ENCODE measurements at regions not wholly inside any gene's neighbourhood (a gene's known extent, or its start where the extent isn't known, plus 50 kb on each side); places are given as distances from the start of the nearest gene placed in this dataset.
"Not testable (repeated sequence)": the region's sequence is repeated elsewhere in the genome, so short reads cannot be mapped to it uniquely, and the experiment has no call there.

DNA sequence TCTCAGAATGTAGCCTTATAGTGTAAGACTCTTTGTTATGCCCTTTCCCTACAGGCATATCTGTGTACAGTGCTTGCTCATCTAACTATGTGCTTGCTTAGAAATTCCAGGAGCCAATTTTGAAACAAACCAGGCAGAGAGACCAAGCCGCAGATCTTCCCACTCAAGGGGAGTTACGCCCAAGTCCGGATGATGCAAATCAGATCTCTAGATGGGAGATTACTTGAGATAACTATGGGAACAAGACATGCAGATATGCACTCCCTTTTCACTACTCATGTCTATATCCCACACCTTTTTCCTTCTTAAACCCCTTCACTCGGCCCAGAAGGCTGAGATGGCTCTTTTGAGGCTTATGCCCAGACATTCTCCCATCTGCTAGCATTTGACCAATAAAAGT is 1496.5 kb downstream of the SPATA31A7 start:
- POLR2A ChIA-PET; intact Hi-C loops (cut with micrococcal nuclease; ENCODE audit: unreplicated experiment): not testable (repeated sequence)
- WGBS (ENCODE audit: insufficient coverage, insufficient replicate concordance, low lambda C conversion rate, missing lambda C conversion rate), result no CpG with 5 or more reads among the region's 4 CpGs

DNA sequence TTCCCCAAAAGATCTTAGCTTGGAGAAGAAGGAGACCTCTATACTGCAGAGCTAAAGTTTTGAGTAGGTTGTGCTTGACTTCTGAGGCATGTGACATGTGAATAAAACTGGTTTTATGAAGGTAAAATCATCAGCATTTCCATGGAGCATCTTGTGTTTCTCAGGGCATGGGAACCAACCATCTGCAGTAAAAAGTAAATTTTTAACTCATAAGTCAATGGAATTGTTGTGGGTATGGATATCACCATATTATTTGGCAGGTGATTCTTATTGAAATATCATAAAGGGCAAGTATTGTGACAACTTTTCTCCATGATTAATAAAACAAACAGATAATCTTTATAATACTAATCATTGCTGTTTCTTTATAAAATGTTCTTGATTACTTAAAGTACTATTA is 1503.2 kb downstream of the SPATA31A7 start:
- POLR2A ChIA-PET; H3K4me3 ChIP-seq; H3K27me3 ChIP-seq (replicated peaks in 1 of 2; ENCODE audit: control insufficient read depth in 2 of 2, insufficient read depth in 2 of 2, low read length in 1 of 2); BruUV-seq (replicated peaks); SMC1A ChIA-PET (ENCODE audit: uncharacterized antibody, unreplicated experiment); intact Hi-C loops (cut with micrococcal nuclease; ENCODE audit: unreplicated experiment); H3K4me1 ChIP-seq (ENCODE audit: control insufficient read depth, insufficient read depth, low read length); H4K20me1 ChIP-seq (ENCODE audit: control insufficient read depth, insufficient read depth); in situ Hi-C loops (cut with MboI); H3K36me3 ChIP-seq (ENCODE audit: control insufficient read depth in 2 of 2, insufficient read depth in 2 of 2, low read length in 1 of 2); H3K4me2 ChIP-seq (ENCODE audit: control insufficient read depth, insufficient read depth); H3K79me2 ChIP-seq (ENCODE audit: control insufficient read depth, insufficient read depth, low read length); DNase-seq (ENCODE audit: low read depth, low spot score); FAIRE-seq; RAD21 ChIA-PET (ENCODE audit: unreplicated experiment); H3K9ac ChIP-seq (ENCODE audit: control insufficient read depth, insufficient read depth, low read length); H2AFZ ChIP-seq (ENCODE audit: control insufficient read depth, low read depth, low read length); H3K27ac ChIP-seq (ENCODE audit: control insufficient read depth, insufficient read depth); CTCF ChIA-PET; H3K9me3 ChIP-seq (replicated peaks; ENCODE audit: control insufficient read depth, insufficient read depth, low read length); ATAC-seq: not testable (repeated sequence)

More for the DNA sequence above, 1496.5 kb downstream of the SPATA31A7 start:
- H3K4me3 ChIP-seq; CTCF ChIA-PET; in situ Hi-C loops (cut with MboI); H3K27ac ChIP-seq (ENCODE audit: control insufficient read depth, insufficient read depth); H3K9ac ChIP-seq (ENCODE audit: control insufficient read depth, insufficient read depth, low read length); H3K4me1 ChIP-seq (ENCODE audit: control insufficient read depth, insufficient read depth, low read length); H2AFZ ChIP-seq (ENCODE audit: control insufficient read depth, low read depth, low read length); FAIRE-seq; ATAC-seq; H3K36me3 ChIP-seq (ENCODE audit: control insufficient read depth in 2 of 2, insufficient read depth in 2 of 2, low read length in 1 of 2); H3K79me2 ChIP-seq (ENCODE audit: control insufficient read depth, insufficient read depth, low read length); H4K20me1 ChIP-seq (ENCODE audit: control insufficient read depth, insufficient read depth); SMC1A ChIA-PET (ENCODE audit: uncharacterized antibody, unreplicated experiment); RAD21 ChIA-PET (ENCODE audit: unreplicated experiment); H3K4me2 ChIP-seq (ENCODE audit: control insufficient read depth, insufficient read depth); H3K27me3 ChIP-seq (replicated peaks in 1 of 2; ENCODE audit: control insufficient read depth in 2 of 2, insufficient read depth in 2 of 2, low read length in 1 of 2); DNase-seq (ENCODE audit: low read depth, low spot score); H3K9me3 ChIP-seq (replicated peaks; ENCODE audit: control insufficient read depth, insufficient read depth, low read length); BruUV-seq (replicated peaks): not testable (repeated sequence)

DNA sequence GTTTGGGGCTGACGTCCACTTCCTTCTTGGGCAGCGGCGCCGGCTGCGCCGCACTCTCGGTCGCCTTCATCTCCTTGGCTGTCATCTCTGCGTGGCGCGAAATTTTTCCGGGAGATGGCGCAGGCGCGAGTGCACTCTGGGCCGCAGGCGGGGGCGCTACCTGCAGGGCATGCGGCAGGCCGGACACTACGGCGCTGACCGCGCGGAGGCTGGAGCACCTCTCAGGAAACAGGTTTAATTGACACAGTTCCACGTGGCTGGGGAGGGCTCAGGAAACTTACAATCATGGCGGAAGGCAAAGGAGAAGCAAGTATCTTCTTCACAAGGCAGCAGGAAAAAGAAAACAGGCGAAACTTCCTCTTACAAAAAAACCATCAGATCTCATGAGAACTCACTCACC is 1521.5 kb downstream of the SPATA31A7 start:
- FAIRE-seq; H2AFZ ChIP-seq (ENCODE audit: control insufficient read depth, low read depth, low read length); in situ Hi-C loops (cut with MboI); H3K9ac ChIP-seq (ENCODE audit: control insufficient read depth, insufficient read depth, low read length); RAD21 ChIA-PET (ENCODE audit: unreplicated experiment); H4K20me1 ChIP-seq (ENCODE audit: control insufficient read depth, insufficient read depth); DNase-seq (ENCODE audit: low read depth, low spot score); H3K4me2 ChIP-seq (ENCODE audit: control insufficient read depth, insufficient read depth); H3K9me3 ChIP-seq (replicated peaks; ENCODE audit: control insufficient read depth, insufficient read depth, low read length); H3K36me3 ChIP-seq (ENCODE audit: control insufficient read depth in 2 of 2, insufficient read depth in 2 of 2, low read length in 1 of 2); CTCF ChIA-PET; H3K27ac ChIP-seq (ENCODE audit: control insufficient read depth, insufficient read depth); SMC1A ChIA-PET (ENCODE audit: uncharacterized antibody, unreplicated experiment); POLR2A ChIA-PET; H3K4me3 ChIP-seq; H3K79me2 ChIP-seq (ENCODE audit: control insufficient read depth, insufficient read depth, low read length); H3K4me1 ChIP-seq (ENCODE audit: control insufficient read depth, insufficient read depth, low read length); BruUV-seq (replicated peaks); ATAC-seq; intact Hi-C loops (cut with micrococcal nuclease; ENCODE audit: unreplicated experiment); H3K27me3 ChIP-seq (replicated peaks in 1 of 2; ENCODE audit: control insufficient read depth in 2 of 2, insufficient read depth in 2 of 2, low read length in 1 of 2): not testable (repeated sequence)
- 100% methylated on average over 14 of the region's 28 CpGs for whole genome bisulfite sequencing (ENCODE audit: insufficient coverage, insufficient replicate concordance, low lambda C conversion rate, missing lambda C conversion rate)

DNA sequence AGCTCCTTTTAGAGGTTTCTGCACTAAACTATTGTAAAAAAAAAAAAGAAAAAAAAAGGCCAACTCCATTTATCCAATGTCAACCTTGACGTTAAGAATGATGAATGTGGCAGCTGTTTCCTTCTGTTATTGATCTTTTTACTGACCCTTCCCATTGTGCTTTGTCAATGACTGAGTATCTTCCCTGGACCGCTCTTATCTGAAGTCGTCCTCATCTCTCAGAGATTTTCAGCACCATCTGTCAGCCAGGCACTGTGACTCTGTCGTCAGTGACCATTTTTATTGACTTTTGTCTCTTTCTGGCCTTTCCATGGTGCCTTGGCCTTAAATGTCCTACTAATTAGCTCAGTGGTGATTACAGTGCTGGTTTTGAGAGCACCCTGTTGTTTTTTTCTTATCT is 1535.7 kb downstream of the SPATA31A7 start:
- H3K4me1 ChIP-seq (ENCODE audit: control insufficient read depth, insufficient read depth, low read length); H3K27me3 ChIP-seq (replicated peaks in 1 of 2; ENCODE audit: control insufficient read depth in 2 of 2, insufficient read depth in 2 of 2, low read length in 1 of 2); H3K36me3 ChIP-seq (ENCODE audit: control insufficient read depth in 2 of 2, insufficient read depth in 2 of 2, low read length in 1 of 2); SMC1A ChIA-PET (ENCODE audit: uncharacterized antibody, unreplicated experiment); POLR2A ChIA-PET; BruUV-seq (replicated peaks); H3K4me2 ChIP-seq (ENCODE audit: control insufficient read depth, insufficient read depth); H3K4me3 ChIP-seq; FAIRE-seq; H3K27ac ChIP-seq (ENCODE audit: control insufficient read depth, insufficient read depth); ATAC-seq; H4K20me1 ChIP-seq (ENCODE audit: control insufficient read depth, insufficient read depth); intact Hi-C loops (cut with micrococcal nuclease; ENCODE audit: unreplicated experiment); H2AFZ ChIP-seq (ENCODE audit: control insufficient read depth, low read depth, low read length); H3K9ac ChIP-seq (ENCODE audit: control insufficient read depth, insufficient read depth, low read length); in situ Hi-C loops (cut with MboI); H3K9me3 ChIP-seq (replicated peaks; ENCODE audit: control insufficient read depth, insufficient read depth, low read length); CTCF ChIA-PET; DNase-seq (ENCODE audit: low read depth, low spot score); RAD21 ChIA-PET (ENCODE audit: unreplicated experiment); H3K79me2 ChIP-seq (ENCODE audit: control insufficient read depth, insufficient read depth, low read length): not testable (repeated sequence)
- WGBS (ENCODE audit: insufficient coverage, insufficient replicate concordance, low lambda C conversion rate, missing lambda C conversion rate), result no CpG with 5 or more reads among the region's 4 CpGs
